ENCODE measurements at regions not wholly inside any gene's neighbourhood (a gene's known extent, or its start where the extent isn't known, plus 50 kb on each side); places are given as distances from the start of the nearest gene placed in this dataset.
"Not testable (repeated sequence)": the region's sequence is repeated elsewhere in the genome, so short reads cannot be mapped to it uniquely, and the experiment has no call there.

GRCh38 chr7:156547884-156548561 lies 92.6 kb upstream of the RNF32 start:
- no peak for DNase-seq (ENCODE audit: low read depth)

GRCh38 chr7:156545979-156546378 lies 94.6 kb upstream of the RNF32 start:
- DNase-seq (ENCODE audit: low read depth), result no peak

- no peak for DNase-seq (ENCODE audit: low read depth)
These were observed 95.5 kb upstream of the RNF32 start for GRCh38 chr7:156544919-156545715.

GRCh38 chr7:156543699-156544598 lies 96.6 kb upstream of the RNF32 start:
- no peak for DNase-seq (ENCODE audit: low read depth)

GRCh38 chr7:156540619-156541165 lies 99.9 kb upstream of the RNF32 start:
- DNase-seq (ENCODE audit: low read depth), result no peak

- DNase-seq (ENCODE audit: low read depth), result no peak
These were observed 100.6 kb upstream of the RNF32 start for GRCh38 chr7:156539999-156540398.

- DNase-seq (ENCODE audit: low read depth), result no peak
These were observed 103.6 kb upstream of the RNF32 start for GRCh38 chr7:156537006-156537405.

GRCh38 chr7:156534925-156535324 lies 105.6 kb upstream of the RNF32 start:
- no peak for DNase-seq (ENCODE audit: low read depth)

- DNase-seq (ENCODE audit: low read depth), result no peak
These were observed 106.6 kb upstream of the RNF32 start for GRCh38 chr7:156533964-156534363.

GRCh38 chr7:156533420-156533819 lies 107.2 kb upstream of the RNF32 start:
- no peak for DNase-seq (ENCODE audit: low read depth)

GRCh38 chr7:156532016-156532602 lies 108.5 kb upstream of the RNF32 start:
- no peak for DNase-seq (ENCODE audit: low read depth)

GRCh38 chr7:156529956-156530355 lies 110.6 kb upstream of the RNF32 start:
- no peak for DNase-seq (ENCODE audit: low read depth)

GRCh38 chr7:156527458-156527890 lies 113.1 kb upstream of the RNF32 start:
- no peak for DNase-seq (ENCODE audit: low read depth)

- DNase-seq (ENCODE audit: low read depth), result no peak
These were observed 115.6 kb upstream of the RNF32 start for GRCh38 chr7:156524818-156525597.

GRCh38 chr7:156523447-156524048 lies 117.0 kb upstream of the RNF32 start:
- no peak for DNase-seq (ENCODE audit: low read depth)

GRCh38 chr7:156522801-156523200 lies 117.8 kb upstream of the RNF32 start:
- DNase-seq (ENCODE audit: low read depth), result no peak

GRCh38 chr7:156519070-156519469 lies 121.5 kb upstream of the RNF32 start:
- DNase-seq (ENCODE audit: low read depth), result no peak

- no peak for DNase-seq (ENCODE audit: low read depth)
These were observed 122.1 kb upstream of the RNF32 start for GRCh38 chr7:156518466-156518865.

GRCh38 chr7:156517858-156518257 lies 122.7 kb upstream of the RNF32 start:
- DNase-seq (ENCODE audit: low read depth), result not testable (repeated sequence)

- no peak for DNase-seq (ENCODE audit: low read depth)
These were observed 123.7 kb upstream of the RNF32 start for GRCh38 chr7:156516791-156517378.
